HG03139 (cell line): ENCODE measurements at regions not wholly inside any gene's neighbourhood (a gene's known extent, or its start where the extent isn't known, plus 50 kb on each side); places are given as distances from the start of the nearest gene placed in this dataset.

Experiments used
- ATAC-seq: cut with Tn5 transposase; IDR thresholded peaks from one replicate; pipeline ENCODE4 v1.9.1; 2021; ENCODE audit not compliant: unreplicated experiment

GRCh38 chr6:84525907-84526306 is 238.5 kb downstream of the TBX18 start:
- ATAC-seq: no peak

- no peak for ATAC-seq
Measured at GRCh38 chr6:84524636-84525035, 239.8 kb downstream of the TBX18 start.

DNA sequence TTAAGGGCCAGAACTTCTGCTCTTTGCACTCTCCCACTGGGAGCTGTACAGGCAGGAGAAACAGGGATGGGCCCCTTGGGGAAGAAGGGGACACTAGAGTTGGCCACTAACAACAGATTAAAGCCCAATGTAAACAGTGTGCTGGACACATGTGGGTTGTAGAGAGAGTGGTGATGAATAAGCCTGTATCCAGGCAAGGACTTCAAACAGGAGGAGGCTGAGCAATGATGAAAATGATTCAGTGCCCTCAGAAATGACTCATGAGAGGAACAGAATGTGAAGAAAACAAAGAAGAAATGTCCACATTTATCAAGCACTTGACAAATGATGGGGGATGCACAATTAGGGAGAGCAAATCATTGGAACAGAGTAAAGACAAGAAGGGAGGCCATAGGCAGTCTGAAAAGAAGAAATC is 242.3 kb downstream of the TBX18 start:
- ATAC-seq: no peak

DNA sequence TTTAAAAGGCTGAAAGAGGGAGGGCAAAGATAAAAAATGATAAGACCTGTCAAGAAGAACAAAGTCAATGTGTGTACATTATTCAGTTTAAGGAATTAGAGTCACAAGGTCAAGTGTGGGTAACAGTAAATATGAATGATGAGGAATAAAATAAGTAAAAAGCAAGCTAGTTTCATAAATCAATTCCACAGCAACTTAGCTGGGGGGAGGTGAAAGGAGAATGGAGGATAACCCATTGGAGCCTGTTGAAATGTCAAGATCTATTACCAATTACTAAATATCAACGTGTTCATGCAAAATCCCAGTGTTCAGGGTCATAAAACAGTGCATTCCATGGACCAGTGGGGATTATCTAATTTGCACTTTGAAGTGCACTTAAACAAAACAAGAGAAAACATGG is 242.9 kb downstream of the TBX18 start:
- ATAC-seq: no peak

GRCh38 chr6:84517741-84518530 is 246.5 kb downstream of the TBX18 start:
- no peak for ATAC-seq

DNA sequence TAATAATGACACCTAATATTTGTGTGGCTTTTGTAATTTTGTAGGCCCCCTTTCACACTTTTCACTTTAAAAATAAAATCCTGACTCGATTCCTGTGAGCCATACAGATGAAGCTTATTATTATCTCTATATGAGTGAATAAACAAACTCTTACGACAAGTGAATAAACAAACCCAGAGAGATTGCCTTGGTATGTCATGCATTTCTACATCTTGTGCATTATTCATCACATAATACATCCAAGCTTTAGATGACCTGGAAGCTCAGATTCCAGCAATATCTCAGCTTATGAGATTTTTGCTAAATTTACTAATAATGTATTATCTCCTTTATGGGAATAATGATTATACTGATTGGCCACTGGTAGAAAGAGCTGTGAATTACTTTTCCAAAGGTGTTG is 248.2 kb downstream of the TBX18 start:
- no peak for ATAC-seq

- ATAC-seq: no peak
Measured at GRCh38 chr6:84515067-84515466, 249.3 kb downstream of the TBX18 start.

GRCh38 chr6:84514089-84514971 is 250.1 kb downstream of the TBX18 start:
- ATAC-seq: no peak

- ATAC-seq: no peak
Measured at GRCh38 chr6:84512391-84512790, 252.0 kb downstream of the TBX18 start.

- ATAC-seq: no peak
Measured at GRCh38 chr6:84511929-84512328, 252.5 kb downstream of the TBX18 start.

DNA sequence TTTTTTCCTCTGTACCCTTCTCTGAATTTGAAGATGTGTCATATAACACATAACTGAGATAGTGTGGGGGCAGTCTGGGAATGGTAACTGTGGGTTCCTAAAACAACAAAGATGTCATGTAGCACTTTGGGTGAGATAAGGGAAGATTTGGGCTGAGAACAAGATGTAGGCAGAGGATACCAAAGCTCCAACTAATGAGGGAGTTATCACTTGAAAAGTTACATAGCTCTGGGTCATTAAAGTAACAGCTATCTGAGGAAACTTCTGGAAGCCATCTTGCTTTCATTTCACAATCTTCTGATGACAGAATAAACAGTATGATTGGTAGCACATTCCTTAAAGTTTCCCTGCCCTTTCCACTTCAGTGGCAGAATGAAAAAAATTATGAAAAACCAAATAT is 255.4 kb downstream of the TBX18 start:
- no peak for ATAC-seq

GRCh38 chr6:84508334-84508733 is 256.1 kb downstream of the TBX18 start:
- ATAC-seq: no peak

DNA sequence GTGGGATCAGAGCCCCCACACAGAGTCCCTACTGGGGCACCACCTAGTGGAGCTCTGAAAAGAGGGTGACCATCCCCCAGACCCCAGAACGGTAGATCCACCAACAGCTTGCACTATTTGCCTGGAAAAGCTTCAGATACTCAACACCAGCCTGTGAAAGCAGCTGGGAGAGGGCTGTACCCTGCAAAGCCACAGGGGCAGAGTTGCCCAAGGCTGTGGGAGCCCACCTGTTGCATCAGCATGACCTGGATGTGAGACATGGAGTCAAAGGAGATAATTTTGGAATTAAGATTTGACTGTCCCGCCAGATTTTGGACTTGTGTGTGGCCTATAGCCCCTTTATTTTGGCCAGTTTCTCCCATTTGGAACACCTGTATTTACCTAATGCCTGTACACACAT is 260.4 kb downstream of the TBX18 start:
- ATAC-seq: no peak

DNA sequence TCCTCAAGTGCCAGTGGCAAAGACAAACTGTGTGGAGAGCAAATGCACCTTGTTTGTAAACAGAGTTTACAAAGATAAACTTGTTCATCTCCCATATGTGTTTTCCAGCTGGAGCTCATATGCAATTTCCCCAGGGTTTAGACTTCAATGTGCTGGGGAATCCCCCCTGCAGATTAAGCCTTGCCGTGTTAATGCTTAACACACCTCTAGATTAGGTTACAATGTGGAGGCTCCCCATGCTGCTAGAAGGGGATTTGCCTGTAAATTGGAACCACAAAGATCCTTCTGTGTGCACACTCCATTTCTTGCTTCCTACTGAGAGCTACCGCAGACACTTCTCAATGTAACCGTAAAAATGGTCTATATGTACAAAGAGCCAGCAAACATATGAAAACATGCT is 263.1 kb downstream of the TBX18 start:
- no peak for ATAC-seq

DNA sequence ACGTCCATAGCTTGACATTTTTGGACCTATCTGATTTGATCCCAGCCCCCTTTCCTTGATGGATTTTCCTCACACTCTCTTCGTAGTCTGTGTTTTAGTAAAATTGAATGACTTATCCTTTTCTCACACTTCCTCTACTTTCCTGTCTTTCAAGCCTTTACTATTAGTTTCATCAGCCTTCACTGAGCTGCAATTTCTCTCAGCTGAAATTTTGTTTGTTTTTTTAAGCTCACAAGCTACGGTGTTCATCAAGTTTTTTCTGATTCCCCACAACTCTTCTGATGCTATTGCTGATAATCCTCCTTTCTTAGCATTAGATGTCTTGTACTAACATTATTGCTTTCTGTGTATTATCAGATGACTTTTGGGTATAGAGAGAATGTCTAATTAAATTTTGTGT is 263.7 kb downstream of the TBX18 start:
- ATAC-seq: no peak

- ATAC-seq: no peak
Measured at GRCh38 chr6:84498905-84499304, 265.5 kb downstream of the TBX18 start.

GRCh38 chr6:84492241-84493165 is 265.1 kb upstream of the CEP162 start:
- no peak for ATAC-seq

DNA sequence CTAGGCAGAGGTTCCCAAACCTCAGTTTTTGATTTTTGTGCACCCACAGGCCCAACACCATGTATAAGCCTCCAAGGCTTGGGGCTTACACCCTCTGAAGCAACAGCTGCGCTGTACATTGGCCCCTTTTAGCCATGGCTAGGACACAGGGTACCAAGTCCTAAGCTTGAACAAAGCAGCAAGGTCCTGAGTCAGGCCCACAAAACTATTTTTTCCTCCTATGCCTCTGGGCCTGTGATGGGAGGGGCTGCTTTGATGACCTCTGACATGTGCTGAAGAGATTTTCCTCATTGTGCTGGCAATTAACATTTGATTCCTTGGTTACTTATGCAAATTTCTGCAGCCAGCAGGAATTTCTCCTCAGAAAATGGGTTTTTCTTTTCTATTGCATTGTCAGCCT is 262.2 kb upstream of the CEP162 start:
- ATAC-seq: no peak

DNA sequence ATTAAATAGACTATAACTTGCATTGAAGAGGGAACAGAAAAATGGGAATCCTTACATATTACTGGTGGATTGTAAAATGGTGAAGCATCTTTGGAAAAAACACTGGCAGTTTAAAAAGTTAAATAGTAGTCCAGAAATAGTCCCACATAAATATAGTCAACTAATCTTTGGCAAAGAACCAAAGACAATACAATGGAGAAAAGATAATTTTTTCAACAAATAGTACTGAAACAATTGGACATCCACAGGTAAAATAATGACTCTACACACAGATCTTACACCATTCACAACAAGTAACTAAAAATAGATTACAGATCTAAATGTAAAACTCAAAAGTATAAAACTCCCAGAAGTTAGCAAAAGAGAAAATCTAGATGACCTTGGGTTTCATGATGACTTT is 259.1 kb upstream of the CEP162 start:
- ATAC-seq: no peak

DNA sequence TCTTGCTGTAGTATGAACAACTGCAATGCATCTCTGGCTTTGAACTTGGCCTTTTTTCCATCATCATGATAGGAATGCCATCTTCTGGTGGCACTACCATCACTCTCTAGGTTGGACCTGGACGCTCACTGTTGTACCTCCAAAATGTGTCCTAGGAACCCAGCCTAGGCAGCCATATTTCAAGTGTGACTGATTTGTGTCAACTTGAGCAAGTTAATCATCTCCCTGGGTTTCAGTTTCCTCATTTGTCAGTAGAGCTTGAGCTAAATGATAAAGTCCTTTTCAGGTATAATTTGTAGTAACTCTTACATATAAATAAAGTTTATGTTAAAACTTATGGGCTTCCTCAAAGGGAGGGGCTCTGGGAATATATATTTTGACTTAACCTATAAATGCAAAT is 241.7 kb upstream of the CEP162 start:
- no peak for ATAC-seq

GRCh38 chr6:84467296-84467695 is 239.9 kb upstream of the CEP162 start:
- no peak for ATAC-seq
